A673 (cell line): ENCODE measurements at regions not wholly inside any gene's neighbourhood (a gene's known extent, or its start where the extent isn't known, plus 50 kb on each side); places are given as distances from the start of the nearest gene placed in this dataset.

Source experiments
- BruUV-seq: library from RNA; stranded (reverse); fragments of 400-500 nt; replicated peaks from 2 replicates; lab custom pipeline; 2021; lab: Mats Ljungman, UMichigan
- CTCF ChIA-PET: fragments of 300-600 bp; sonication (Branson Sonifier 250); formaldehyde crosslinking; loops from one replicate; lab custom pipeline; 2022; ENCODE audit warnings: antibody characterized with exemption; lab: Charles Lee
- POLR2A ChIA-PET: fragments of 300-600 bp; sonication (Branson Sonifier 250); formaldehyde crosslinking; loops from one replicate; lab custom pipeline; 2022; ENCODE audit warnings: antibody characterized with exemption; ENCODE audit not compliant: low non-redundant PET; lab: Charles Lee
- DNase-seq: peaks from one replicate; pipeline ENCODE4 v3.0.0-alpha.2; 2015; ENCODE audit warnings: low spot score
- H3K27ac ChIP-seq: fragments of 200-600 bp; sonication (generic); 2 replicates; pipeline ENCODE4 v1.5.1; 2016; ENCODE audit warnings: mixed run types, low read depth, mild to moderate bottlenecking, mixed read lengths, antibody characterized with exemption, low read length; ENCODE audit not compliant: poor library complexity, severe bottlenecking
- H3K27me3 ChIP-seq: fragments of 200-600 bp; sonication (generic); replicated peaks from 2 replicates; pipeline ENCODE4 v1.6.1; 2017; ENCODE audit warnings: mixed run types, low read depth, mild to moderate bottlenecking, mixed read lengths, antibody characterized with exemption, low read length; ENCODE audit not compliant: insufficient read depth, poor library complexity
- H3K36me3 ChIP-seq: fragments of 200-600 bp; sonication (generic); 2 replicates; pipeline ENCODE4 v1.6.1; 2016; ENCODE audit warnings: mixed run types, mild to moderate bottlenecking, mixed read lengths, antibody characterized with exemption, low read length; ENCODE audit not compliant: insufficient read depth, poor library complexity, severe bottlenecking
- H3K4me1 ChIP-seq: fragments of 200-600 bp; sonication (generic); 2 replicates; pipeline ENCODE4 v1.6.1; 2017; ENCODE audit warnings: mixed run types, mild to moderate bottlenecking, mixed read lengths, antibody characterized with exemption, low read length; ENCODE audit not compliant: insufficient read depth, poor library complexity, severe bottlenecking
- H3K4me3 ChIP-seq: fragments of 200-600 bp; sonication (generic); 2 replicates; pipeline ENCODE4 v1.5.1; 2016; ENCODE audit warnings: low read depth, mixed run types, mild to moderate bottlenecking, mixed read lengths, low read length; ENCODE audit not compliant: poor library complexity, severe bottlenecking
- H3K9me3 ChIP-seq: fragments of 200-600 bp; sonication (generic); 2 replicates; pipeline ENCODE4 v1.6.1; 2016; ENCODE audit warnings: mixed run types, low read depth, mild to moderate bottlenecking, mixed read lengths, antibody characterized with exemption, low read length; ENCODE audit not compliant: poor library complexity, severe bottlenecking
- CTCF ChIP-seq: fragments of 300-800, 200-600 bp; sonication (generic); conservative IDR thresholded peaks from 2 replicates; pipeline ENCODE4 v1.5.1; 2017; ENCODE audit warnings: low read depth, mild to moderate bottlenecking, antibody characterized with exemption, low read length, moderate library complexity, mixed read lengths
- EZH2 ChIP-seq: fragments of 200-600 bp; sonication (generic); IDR thresholded peaks from 2 replicates; pipeline ENCODE4 v1.6.1; 2017; ENCODE audit warnings: borderline replicate concordance, low read depth, mild to moderate bottlenecking, mixed read lengths, antibody characterized with exemption, low read length; ENCODE audit not compliant: poor library complexity, severe bottlenecking
- intact Hi-C: fragments of 100-400 bp; cut with micrococcal nuclease; formaldehyde crosslinking; loops from one replicate; pipeline ENCODE4 v1.10.0; 2022; ENCODE audit not compliant: unreplicated experiment

GRCh38 chr4:78990938-78991810 lies 51.9 kb upstream of the PAQR3 start:
- no peaks in the 10 kb centered on the region for H3K9me3 ChIP-seq
- TF ChIP-seq CTCF (no peak), EZH2 (no peak)
- H3K27me3 ChIP-seq, result no peaks in the 10 kb centered on the region
- CTCF ChIA-PET, result no interaction called here
- H3K36me3 ChIP-seq, result no peaks in the 10 kb centered on the region
- no TSS peak for BruUV-seq
- H3K27ac ChIP-seq, result no peak overlapping the region
- POLR2A ChIA-PET, result no interaction called here
- no peaks in the 10 kb centered on the region for H3K4me1 ChIP-seq
- no peak overlapping the region for H3K4me3 ChIP-seq
- no peak for DNase-seq
- intact Hi-C loops, result no loop called here

- CTCF ChIA-PET, result no interaction called here
- Histone ChIP-seq H3K4me1 (no peaks in the 10 kb centered on the region), H3K36me3 (no peaks in the 10 kb centered on the region), H3K27ac (no peak overlapping the region), H3K9me3 (no peaks in the 10 kb centered on the region), H3K27me3 (no peaks in the 10 kb centered on the region), H3K4me3 (no peak overlapping the region)
- POLR2A ChIA-PET, result interaction anchor here (0.6 kb wide), 1 partner anchor 1089 kb away, joined by 4 read pairs; no protein-coding TSS in a partner anchor
- no peak for DNase-seq
- BruUV-seq, result no TSS peak
- TF ChIP-seq CTCF (no peak), EZH2 (no peak)
- intact Hi-C loops, result no loop called here
Observed at GRCh38 chr4:78989697-78990270, 50.5 kb upstream of the PAQR3 start.
